ENCODE measurements at regions not wholly inside any gene's neighbourhood (a gene's known extent, or its start where the extent isn't known, plus 50 kb on each side); places are given as distances from the start of the nearest gene placed in this dataset.
"Not testable (repeated sequence)": the region's sequence is repeated elsewhere in the genome, so short reads cannot be mapped to it uniquely, and the experiment has no call there.

DNA sequence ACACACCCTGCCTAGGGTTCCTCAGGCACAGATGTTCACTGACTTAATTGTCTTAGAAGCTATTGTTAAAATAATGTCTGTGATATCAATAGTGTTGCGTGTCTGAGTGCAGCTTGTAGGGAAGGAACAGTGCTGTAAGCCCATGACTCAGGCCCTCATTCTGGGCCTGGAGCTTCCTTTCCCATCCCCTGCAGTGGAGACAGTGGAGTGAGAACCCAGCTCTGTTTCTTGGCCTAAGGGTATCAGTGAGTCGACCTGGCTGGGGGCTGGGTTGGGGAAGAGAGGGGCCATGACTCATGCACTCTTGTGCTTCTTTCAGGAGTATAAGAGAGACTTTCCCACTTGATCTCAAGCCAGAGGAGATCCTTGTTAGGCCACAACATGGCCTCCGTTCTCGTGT, 106.8 kb downstream of the HRH4 start:
- no peak for DNase-seq

DNA sequence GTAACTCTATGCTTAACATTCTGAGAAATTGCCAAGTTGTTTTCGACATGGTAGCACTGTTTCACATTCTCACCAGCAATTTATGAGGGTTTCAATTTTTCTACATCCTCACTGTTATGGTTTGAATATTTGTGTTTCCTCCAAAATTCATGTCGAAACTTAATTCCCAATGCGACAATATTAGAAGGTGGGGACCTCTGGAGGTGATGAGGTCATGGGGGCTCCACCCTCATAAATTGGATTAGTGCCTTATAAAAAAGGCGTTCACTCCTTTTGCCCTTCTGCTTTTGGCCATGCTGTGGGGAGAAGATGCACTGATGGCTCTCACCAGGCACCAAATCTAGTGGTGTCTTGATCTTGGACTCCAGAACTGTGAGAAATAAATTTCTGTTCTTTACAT, 110.3 kb downstream of the HRH4 start:
- no peak for DNase-seq

DNA sequence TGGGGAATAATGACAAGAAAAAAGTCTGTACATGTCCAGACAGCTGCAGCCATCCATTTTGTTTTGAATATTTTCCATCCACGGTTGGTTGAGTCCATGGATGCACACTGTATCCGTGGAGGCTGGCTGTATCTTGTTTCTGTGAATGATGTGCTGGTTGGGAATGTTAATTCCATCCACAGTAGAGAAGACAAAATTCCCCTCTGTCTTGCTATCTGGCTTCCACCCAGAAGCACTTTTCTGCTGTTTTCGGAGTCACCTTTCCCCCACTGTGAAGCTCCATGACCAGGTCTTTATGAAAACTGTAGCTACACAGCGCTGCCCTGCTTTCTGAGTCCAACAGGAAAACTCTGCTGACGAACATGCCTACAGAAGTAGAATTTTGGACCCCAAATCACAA, 122.3 kb downstream of the HRH4 start:
- DNase-seq = no peak

DNA sequence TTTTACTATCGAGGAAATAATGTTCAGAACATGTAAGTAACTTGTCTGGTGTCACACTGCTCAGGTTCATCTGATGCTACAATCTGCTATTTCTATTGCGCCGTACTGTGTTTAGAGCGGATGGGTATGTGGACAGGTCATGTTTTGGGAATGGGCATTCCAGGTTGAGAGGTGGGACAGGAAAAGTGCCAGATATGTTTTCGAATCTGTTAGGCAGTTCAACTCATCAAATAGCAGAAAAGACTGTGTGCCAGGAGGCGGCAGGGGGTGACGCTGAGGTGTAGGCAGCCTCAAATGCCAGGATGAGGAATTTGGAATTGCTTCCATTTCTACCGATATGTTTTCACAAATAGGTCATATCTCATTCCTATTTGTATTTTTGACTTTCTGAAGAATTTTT, 123.8 kb downstream of the HRH4 start:
- DNase-seq = no peak

DNA sequence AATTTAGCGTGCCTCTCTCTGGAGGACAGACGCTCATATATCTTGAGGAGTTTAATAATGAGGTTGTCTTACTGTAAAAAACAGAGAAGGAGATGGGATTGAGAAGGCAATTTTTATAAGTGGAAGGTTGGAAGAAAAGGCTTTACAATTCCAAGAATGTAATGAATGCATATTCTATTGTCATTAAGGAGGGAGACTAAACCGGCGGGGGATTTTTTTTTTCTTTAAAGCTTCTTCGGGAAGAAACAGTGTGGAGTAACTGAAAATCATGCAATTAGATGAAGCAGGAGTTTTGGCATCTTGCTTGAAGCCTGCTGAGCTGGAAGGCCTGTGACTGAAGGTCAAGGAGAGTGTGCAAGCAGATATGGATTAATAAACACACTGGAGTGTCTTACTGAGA, 124.4 kb downstream of the HRH4 start:
- DNase-seq = no peak

DNA sequence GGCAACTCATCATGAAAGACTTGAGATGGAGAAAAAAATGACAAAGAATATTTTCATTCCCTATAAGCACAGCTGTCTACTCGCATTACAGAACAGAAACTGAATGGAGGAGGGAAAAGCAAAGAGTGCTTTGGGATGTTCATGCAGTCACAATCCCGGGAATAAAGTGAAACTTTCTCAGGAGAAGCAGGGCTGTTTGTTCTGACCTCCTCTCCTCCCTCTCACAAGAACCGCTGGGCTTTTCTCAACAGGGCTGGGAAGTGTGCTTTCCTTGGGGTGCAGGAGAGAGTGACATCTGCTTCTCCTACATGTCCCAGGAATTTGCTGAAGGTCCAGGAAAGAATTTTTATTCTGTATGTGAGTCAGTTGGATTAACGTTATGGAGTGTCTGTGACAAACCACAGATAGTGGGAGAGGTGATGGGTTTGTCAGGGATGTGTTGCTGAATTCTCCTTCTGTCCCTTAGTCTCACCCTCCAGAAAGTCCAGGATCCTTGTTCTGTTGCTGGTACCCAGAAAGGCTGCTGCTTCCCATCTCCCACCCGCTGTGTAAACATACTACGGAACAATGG, 125.6 kb downstream of the HRH4 start:
- DNase-seq = no peak

DNA sequence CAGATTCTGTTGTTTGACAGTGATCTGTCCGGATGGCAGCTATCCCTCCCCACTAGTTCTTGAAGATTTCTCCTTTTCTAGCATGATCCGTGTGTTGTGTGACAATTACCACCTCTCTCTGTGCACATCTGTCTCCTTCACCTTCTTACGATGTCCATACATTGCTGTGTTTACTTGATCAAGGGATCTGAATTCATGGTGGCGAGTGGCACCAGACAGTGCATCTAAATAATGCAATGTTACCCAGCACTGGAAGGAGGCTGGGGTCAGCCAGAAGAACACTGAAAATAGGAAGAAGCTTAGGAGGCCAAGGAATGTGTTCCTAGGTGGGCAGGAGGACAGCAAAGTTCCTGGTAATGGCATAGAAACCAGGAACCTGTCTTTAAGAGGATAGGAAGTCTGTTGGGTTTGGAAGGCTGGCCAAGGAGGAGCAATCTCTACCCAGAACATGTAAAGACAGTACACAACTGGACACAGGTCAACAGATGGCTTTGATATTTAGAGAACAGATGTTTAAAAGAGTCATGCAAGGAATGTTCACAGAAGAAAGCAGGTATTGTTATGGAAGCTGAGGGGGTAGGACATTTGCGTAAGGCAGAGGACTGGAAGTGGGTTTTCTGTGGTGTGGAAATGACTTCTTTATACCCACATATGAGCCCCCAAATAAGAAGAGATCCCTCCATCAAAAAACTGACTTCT, 126.4 kb downstream of the HRH4 start:
- no peak for DNase-seq

DNA sequence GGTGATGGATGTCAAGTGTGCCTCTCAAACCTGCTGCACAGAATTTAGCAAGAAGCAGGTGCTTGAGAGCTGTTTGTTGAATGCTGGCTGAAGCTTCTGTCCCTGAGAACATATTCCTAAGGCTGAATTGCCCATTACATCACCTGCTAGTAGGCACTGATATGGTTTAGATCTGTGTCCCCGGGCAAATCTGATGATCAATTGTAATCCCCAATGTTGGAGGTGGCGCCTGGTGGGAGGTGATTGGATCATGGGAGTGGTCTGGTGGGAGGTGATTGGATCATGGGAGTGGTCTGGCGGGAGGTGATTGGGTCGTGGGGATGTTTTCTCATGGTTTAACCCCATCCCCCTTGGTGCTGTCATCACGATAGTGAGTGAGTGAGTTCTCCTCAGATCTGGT, 128.0 kb downstream of the HRH4 start:
- no peak for DNase-seq

DNA sequence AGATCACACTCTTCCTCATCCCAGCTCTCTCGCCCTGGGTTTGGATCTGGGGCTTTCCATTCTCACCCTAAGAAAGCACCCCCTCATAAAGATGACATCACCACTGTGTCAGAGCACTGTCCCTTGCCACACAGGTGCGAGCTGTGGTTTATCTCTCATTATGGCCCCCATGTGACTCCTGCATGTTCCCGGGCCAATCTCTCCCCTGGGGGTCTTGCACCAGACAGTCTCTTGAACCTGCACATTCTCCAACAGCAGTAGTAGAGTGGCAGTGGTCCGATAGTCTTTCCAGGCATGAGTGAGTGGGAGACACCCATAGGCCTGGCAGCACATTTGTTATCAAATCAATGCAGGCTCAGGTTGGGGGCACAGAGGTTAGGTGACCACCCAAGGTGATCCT, 130.5 kb downstream of the HRH4 start:
- no peak for DNase-seq

DNA sequence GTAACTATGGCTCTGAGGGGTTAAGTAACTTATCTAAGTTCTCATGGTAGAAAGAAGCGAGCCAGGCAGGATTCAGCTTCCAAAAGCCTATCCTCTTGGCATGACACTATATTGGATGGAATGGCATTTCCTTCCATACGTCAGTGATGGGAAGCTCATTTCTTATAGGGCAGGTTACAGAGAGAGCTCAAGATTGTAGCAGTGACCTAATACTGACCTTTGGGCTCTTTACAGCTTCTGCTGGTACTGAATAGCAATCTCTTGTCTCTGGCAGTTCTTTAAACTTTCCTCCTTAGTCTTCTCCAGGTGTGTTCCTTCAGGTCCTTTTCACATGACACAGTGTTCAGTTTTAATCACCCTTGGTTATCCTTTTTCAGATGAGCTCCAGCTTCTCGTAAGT, 133.0 kb downstream of the HRH4 start:
- DNase-seq = no peak

DNA sequence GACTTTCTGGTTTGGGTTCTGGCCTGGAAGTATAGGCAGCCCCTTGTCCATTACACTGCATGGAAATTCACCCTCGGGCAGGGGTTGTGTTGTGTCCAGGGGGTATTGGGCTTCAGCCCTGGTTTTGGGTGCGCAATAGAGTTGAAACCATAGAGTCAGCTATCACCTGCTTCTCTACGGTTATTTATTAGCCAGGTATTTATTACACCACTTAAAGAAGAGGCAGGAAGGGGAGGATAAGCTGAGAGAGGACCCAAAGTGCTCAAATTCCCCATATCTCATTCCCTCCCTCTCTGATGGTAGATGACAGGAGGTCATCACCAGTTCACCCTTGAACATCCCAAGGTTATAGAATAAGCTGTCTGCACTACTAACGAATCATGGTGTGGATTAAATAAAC, 133.4 kb downstream of the HRH4 start:
- no peak for DNase-seq

DNA sequence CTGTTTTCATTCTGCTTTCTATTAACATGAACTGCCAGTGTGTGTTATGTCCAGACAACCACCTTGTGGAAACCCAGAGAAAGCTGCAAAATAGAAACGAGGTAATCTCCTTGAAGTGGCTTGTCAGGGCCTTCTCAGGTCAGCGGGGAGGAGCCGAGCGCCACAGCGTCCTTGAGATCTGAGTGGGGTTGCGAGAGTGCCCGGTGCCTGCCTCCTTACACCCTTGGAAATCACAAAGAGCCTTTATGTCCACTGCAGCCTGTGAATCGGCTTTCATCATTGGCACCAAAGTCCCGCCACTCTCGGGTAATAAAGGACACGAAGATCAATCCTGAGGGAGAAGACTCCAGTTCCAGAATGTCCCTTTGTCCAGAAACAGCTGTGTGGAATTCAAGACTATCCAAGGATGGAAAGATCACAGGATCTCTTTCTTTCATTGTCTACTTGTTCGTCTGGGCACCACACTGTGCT, 135.2 kb downstream of the HRH4 start:
- no peak for DNase-seq

DNA sequence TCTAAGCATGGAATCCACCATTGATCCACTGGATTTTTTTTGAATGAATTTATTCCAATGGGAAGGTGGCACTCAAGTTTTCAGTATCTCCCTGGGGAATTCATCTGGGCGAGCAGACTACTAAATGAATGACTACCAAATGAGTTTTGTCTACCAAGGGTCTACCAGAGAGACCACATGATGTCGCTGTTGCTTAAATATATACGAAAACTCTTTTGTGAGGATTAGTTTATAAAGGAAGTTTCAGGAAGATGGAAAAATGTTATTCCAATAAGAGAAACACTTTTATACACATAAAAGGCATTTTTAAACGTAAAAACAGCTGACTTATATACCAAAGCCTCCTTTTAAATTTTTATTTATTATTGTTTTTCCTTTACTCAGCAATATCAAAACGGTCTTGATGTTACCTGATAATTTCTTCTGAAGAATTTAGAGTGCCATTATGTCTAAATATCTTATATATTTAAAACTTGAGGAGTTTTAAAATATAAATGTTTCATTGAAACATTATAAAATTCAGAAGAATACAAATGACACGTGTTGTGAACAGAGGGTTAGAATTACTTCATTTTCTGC, 139.7 kb downstream of the HRH4 start:
- no peak for DNase-seq

DNA sequence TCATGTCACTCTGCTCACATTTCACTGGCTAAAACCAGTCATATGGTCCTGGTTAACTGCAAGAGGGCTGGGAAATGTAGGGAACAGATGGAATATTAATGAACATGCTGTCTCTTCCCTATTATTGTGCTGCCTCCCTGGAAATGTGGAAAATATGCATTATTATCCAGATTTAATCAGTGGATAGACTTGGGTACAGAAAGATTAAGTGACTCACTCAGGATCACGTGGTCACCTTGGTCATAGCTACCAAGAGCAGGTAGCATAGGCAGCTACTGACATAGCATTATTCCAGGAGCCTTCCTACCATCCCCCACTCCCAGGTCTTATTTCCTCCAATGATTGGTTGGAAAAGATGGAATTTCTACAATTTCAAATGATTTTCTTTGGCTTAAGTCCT, 141.1 kb downstream of the HRH4 start:
- no peak for DNase-seq

DNA sequence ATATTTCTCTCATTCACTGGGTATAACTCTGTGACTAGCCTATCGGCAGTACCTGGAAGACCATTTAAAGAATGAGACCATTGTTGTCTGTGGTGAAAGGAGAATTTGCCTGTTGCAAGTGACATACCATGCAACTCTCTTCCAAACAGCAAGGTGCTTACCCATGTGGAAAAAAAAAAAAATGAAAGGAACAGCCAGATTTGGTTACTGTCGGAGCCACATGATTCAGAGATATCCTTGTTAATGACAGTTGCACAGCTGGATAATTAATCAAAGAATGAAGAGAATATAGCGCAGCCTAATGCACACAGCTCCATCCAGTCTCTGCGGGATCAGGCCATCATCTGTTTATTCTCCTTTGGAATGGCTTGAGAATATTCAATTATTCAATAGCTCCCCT, 141.8 kb downstream of the HRH4 start:
- DNase-seq = no peak

DNA sequence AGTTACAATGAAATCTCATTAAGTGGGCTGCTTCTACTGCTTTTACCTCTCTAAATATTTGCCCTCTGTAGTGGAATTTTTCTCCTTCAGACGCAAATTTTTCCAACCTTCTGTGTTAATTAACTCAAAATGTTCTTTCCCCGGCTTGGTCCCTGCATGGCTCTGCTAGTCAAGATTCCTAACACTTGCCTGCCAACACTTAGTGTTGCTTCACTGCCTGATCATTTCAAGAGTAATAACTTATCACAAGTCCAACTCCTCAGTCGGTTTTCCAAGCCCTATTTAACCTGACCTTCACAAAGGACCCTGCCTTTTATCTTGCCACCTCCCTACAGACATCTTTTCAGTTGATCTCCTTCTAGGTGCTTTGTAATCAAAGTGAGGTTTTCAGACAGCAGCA, 142.7 kb downstream of the HRH4 start:
- DNase-seq = no peak

DNA sequence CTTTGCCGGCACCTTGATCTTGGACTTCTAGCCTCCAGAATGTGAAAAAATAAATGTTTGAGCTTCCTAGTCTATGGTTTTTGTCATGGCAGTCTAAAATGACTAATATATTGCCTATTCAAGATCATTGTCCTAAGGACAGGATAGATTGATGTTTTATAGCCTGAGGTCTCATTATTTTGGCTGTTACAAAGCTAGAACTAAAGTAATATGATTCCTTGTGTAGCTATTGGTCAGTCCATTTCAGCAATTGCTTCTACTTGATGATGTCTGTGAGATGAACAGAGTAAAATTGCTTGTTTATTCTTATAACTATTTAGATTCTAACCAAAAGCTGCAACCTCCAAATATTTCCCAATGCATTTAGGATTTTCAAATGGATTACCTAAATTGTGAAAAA, 145.0 kb downstream of the HRH4 start:
- DNase-seq = no peak

DNA sequence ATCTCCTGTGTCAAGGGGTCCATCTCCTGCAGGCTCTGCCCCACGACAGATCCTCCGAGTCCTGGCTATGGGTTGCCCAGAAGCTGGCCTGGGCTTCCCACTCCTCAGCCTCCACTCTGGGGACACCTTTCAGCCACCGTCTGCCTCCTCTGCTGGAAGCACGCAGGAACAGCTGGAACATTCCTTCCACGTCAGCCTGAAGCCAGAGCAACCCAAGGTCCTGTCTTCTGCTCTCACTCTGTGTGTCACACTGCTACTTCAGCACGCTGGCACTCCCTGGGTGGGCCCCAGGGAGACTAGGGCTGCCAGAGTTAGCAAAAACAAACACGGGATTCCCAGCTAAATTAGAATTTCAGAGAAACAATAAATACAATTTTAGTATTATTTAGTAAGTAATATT, 148.8 kb downstream of the HRH4 start:
- DNase-seq = no peak

DNA sequence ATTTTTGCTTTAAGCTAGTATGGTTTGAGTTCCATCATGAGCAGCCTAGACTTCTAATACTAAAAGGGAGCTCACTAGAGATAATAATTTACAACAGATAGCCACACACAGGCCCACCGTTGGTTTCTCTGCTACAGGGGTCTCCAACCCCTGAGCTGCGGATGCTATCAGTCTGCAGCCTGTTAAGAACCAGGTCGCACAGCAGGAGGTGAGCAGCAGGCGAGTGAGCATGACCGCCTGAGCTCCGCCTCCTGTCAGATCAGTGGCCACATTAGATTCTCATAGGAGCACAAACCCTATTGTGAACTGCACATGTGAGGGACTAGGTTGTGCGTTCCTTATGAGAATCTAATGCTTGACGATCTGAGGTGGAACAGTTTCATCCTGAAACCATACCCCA, 150.6 kb downstream of the HRH4 start:
- no peak for DNase-seq

DNA sequence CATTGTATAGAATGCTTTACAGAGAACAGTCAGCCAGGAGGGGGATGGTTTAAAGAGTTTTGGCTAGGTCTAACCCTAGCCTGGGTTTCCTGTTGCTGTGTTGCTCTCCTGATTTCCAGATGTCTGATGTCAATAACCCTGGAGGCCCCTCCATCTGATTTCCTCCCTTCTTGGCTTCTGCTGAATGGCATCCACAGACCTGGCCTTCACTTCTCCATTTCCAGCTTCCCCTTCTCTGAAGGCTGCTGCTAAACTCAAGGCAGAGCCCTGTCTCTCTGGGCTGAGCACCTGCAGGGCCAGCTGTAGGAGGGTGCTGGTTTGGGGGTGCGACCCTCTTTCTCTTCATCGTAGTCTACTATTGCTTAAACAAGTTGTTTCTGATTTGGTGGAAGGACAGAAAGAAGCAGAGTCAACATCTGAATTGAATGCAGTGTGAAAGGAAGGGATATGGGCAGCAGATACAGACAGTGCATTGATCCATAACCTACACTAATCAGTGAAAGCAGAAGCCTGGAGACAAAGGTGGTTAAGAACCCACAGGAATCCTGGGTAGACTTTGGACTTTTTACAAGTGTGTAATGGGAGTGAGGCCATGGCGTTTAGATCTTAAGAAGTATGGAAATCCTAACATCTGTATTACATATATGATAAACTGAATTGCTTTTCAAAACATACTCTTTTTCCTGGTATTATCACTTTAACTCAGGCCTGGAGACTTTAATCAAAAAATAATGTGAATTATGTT, 153.6 kb downstream of the HRH4 start:
- DNase-seq = no peak

DNA sequence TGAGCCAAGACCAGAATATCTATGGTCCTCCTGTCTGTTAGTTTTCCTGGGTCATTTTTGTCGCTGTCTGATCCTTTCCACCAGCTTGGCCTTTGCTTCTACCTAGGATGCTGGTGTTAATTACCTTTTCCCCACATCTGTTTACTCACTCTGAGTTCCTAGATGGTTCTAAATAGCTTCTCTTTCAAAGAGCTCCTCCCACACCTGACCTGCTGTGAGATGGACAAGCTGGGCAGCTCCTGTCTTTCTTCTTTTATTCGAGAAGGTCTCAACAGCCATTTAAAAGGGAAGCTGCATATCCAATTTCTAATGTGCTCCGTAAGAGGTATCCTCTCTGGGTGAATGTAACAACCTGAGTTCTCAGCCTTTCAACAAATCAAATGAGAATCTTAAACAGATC, 156.2 kb downstream of the HRH4 start:
- DNase-seq = no peak

DNA sequence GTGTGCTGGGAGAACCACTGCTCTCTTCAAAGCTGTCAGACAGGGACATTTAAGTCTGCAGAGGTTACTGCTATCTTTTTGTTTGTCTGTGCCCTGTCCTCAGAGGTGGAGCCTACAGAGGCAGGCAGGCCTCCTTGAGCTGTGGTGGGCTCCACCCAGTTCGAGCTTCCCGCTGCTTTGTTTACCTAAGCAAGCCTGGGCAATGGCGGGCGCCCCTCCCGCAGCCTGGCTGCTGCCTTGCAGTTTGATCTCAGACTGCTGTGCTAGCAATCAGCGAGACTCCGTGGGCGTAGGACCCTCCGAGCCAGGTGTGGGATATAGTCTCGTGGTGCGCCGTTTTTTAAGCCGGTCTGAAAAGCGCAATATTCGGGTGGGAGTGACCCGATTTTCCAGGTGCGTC, 164.0 kb downstream of the HRH4 start:
- not testable (repeated sequence) for DNase-seq

DNA sequence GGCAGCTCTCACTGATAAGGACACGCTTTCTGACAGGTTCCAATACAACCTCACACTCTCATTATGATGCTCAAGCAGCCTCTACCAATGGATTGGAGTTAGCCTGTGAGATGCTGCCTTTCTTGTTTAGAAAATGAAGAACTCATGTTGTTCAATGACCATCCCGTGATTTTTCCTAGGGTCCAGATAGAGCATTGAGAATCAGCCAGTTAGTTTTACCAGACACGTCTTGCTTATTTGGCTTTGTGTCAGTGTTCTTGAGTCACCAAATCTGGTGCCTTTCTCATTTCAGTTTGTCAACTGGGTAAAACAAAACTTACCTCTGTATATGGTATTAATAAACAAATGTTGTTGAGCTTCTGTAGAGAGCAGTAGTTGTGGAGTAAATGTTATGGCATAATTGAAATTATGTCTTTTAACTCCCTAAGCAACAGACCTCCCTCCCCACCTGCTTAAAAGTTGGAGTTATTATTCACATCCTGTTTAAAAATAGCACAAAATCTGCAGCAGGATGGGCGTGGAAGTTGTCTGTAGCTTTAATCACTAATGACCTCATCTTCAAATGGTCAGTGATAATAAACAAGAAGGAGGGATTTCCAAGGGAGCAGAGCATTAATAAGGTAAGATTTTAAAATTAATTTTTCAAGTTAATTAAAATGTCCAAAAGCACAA, 167.3 kb downstream of the HRH4 start:
- DNase-seq = no peak

DNA sequence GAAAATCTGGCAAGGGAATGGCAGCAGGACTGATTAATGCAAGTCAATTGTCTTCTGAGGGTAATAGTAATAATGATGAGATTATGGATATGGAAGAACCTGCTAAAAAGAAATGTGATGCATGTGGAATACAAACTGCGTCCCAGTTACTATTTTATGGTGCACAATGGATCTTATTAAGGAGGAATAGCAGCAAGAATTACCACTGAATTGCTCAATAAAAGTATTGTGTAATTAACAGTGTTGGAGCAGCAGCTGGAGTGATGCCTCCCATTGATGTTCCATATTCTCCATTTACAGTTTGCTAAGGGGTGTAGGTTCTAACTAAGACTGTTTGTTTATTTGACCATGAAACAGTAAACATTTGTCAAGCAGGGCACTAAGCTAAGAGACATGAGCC, 167.9 kb downstream of the HRH4 start:
- DNase-seq = no peak

All from activated CD4-positive, alpha-beta T cell treated with anti-CD3 and anti-CD28 coated beads, Interleukin-2, amount 50 U/mL, for 48 hours (primary cell).